IMR-90 (cell line): ENCODE measurements at regions not wholly inside any gene's neighbourhood (a gene's known extent, or its start where the extent isn't known, plus 50 kb on each side); places are given as distances from the start of the nearest gene placed in this dataset.

ENCODE experiments used
- ATAC-seq: fragments of 200-7000 bp; cut with Tn5 transposase; 2 replicates; pipeline ENCODE4 v1.9.1; 2020; ENCODE audit warnings: low read depth, mild to moderate bottlenecking, moderate library complexity
- BruUV-seq: library from RNA; stranded (reverse); fragments of 400-500 nt; replicated peaks from 2 replicates; lab custom pipeline; 2021; lab: Mats Ljungman, UMichigan
- CTCF ChIA-PET: fragments of 300-600 bp; formaldehyde crosslinking; extraction: SDS; loops from one replicate; lab custom pipeline; 2021; ENCODE audit warnings: antibody characterized with exemption; lab: Yijun Ruan, JAX
- POLR2A ChIA-PET: fragments of 300-600 bp; sonication (Branson Sonifier 250); formaldehyde crosslinking; loops from one replicate; lab custom pipeline; 2022; ENCODE audit warnings: antibody characterized with exemption; ENCODE audit not compliant: unreplicated experiment; lab: Charles Lee
- DNase-seq: peaks from one replicate; pipeline ENCODE4 v3.0.0; 2013
- H2AFZ ChIP-seq: replicated peaks from 2 replicates; pipeline ENCODE3; 2013; ENCODE audit warnings: low read length, mild to moderate bottlenecking; ENCODE audit not compliant: poor library complexity
- H2AK5ac ChIP-seq: 2 replicates; pipeline ENCODE4 v1.6.1; 2013; ENCODE audit warnings: low read depth, low read length, inconsistent platforms
- H2AK9ac ChIP-seq: replicated peaks from 2 replicates; pipeline ENCODE3; 2013; ENCODE audit warnings: mild to moderate bottlenecking, low read depth, low read length, moderate library complexity; ENCODE audit not compliant: poor library complexity
- H2BK120ac ChIP-seq: 2 replicates; pipeline ENCODE4 v1.6.1; 2013; ENCODE audit warnings: low read depth, low read length, inconsistent platforms
- H2BK15ac ChIP-seq: 3 replicates; pipeline ENCODE4 v1.6.1; 2013; ENCODE audit warnings: low read depth, low read length, inconsistent platforms
- H2BK20ac ChIP-seq: 2 replicates; pipeline ENCODE4 v1.6.1; 2013; ENCODE audit warnings: low read depth, mild to moderate bottlenecking, inconsistent platforms, low read length, moderate library complexity
- H2BK5ac ChIP-seq: 2 replicates; pipeline ENCODE4 v1.6.1; 2013; ENCODE audit warnings: mild to moderate bottlenecking, low read depth, low read length, inconsistent platforms; ENCODE audit not compliant: poor library complexity, severe bottlenecking
- H3K14ac ChIP-seq: replicated peaks from 2 replicates; pipeline ENCODE4 v1.6.1; 2013; ENCODE audit warnings: low read depth, low read length, inconsistent platforms
- H3K18ac ChIP-seq: 2 replicates; pipeline ENCODE4 v1.6.1; 2013; ENCODE audit warnings: low read depth, low read length, control low read depth
- H3K23ac ChIP-seq: 2 replicates; pipeline ENCODE4 v1.6.1; 2013; ENCODE audit warnings: low read depth, low read length, inconsistent platforms
- H3K27ac ChIP-seq: 2 replicates; pipeline ENCODE4 v1.5.1; 2013; ENCODE audit warnings: mild to moderate bottlenecking, control low read depth, low read length; ENCODE audit not compliant: insufficient read depth
- H3K27me3 ChIP-seq: 2 replicates; pipeline ENCODE4 v1.6.1; 2013; ENCODE audit warnings: low read length; ENCODE audit not compliant: control insufficient read depth, insufficient read depth
- H3K36me3 ChIP-seq: 2 replicates; pipeline ENCODE4 v1.6.1; 2013; ENCODE audit warnings: low read length, mixed read lengths; ENCODE audit not compliant: control insufficient read depth, insufficient read depth
- H3K4ac ChIP-seq: 2 replicates; pipeline ENCODE4 v1.6.1; 2013; ENCODE audit warnings: low read depth, low read length, inconsistent platforms
- H3K4me1 ChIP-seq: 2 replicates; pipeline ENCODE4 v1.6.1; 2013; ENCODE audit warnings: low read length, mixed read lengths; ENCODE audit not compliant: control insufficient read depth, insufficient read depth
- H3K4me2 ChIP-seq: 2 replicates; pipeline ENCODE4 v1.6.1; 2013; ENCODE audit warnings: low read depth, mild to moderate bottlenecking, control low read depth, low read length, moderate library complexity
- H3K4me3 ChIP-seq: 2 replicates; pipeline ENCODE4 v1.5.1; 2013; ENCODE audit warnings: low read depth, mild to moderate bottlenecking, control low read depth, low read length, moderate library complexity; ENCODE audit not compliant: insufficient read depth
- H3K56ac ChIP-seq: 2 replicates; pipeline ENCODE4 v1.6.1; 2013; ENCODE audit warnings: low read length, inconsistent platforms; ENCODE audit not compliant: insufficient read depth; ENCODE audit errors: extremely low read depth
- H3K79me1 ChIP-seq, 2 experiments: 2 replicates each; pipeline ENCODE4 v1.6.1; 2013; ENCODE audit warnings: low read length in 2 of 2, inconsistent platforms in 1 of 2, low read depth in 1 of 2
- H3K9ac ChIP-seq: 2 replicates; pipeline ENCODE4 v1.6.1; 2013; ENCODE audit warnings: low read depth, low read length, control low read depth
- H3K9me1 ChIP-seq: 2 replicates; pipeline ENCODE4 v1.6.1; 2013; ENCODE audit warnings: low read length, inconsistent platforms; ENCODE audit not compliant: insufficient read depth
- H3K9me3 ChIP-seq: 2 replicates; pipeline ENCODE4 v1.6.1; 2013; ENCODE audit warnings: low read length; ENCODE audit not compliant: control insufficient read depth, insufficient read depth
- H4K20me1 ChIP-seq: 2 replicates; pipeline ENCODE4 v1.6.1; 2013; ENCODE audit warnings: low read length, inconsistent platforms; ENCODE audit not compliant: insufficient read depth
- H4K5ac ChIP-seq: 2 replicates; pipeline ENCODE4 v1.6.1; 2013; ENCODE audit warnings: mild to moderate bottlenecking, low read depth, low read length, control low read depth
- H4K8ac ChIP-seq, 2 experiments: 2 replicates each; pipeline ENCODE4 v1.6.1; 2013; ENCODE audit warnings: low read depth in 2 of 2, low read length in 2 of 2, control low read depth in 1 of 2, inconsistent platforms in 1 of 2
- H4K91ac ChIP-seq: 2 replicates; pipeline ENCODE4 v1.6.1; 2013; ENCODE audit warnings: low read depth, low read length, inconsistent platforms; ENCODE audit not compliant: insufficient read depth
- BHLHE40 ChIP-seq: fragments of 150-350 bp; IDR thresholded peaks from 2 replicates; pipeline ENCODE4 v1.6.1; 2016; ENCODE audit warnings: mild to moderate bottlenecking, low read depth, low read length
- CEBPB ChIP-seq: IDR thresholded peaks from 2 replicates; pipeline ENCODE4 v1.6.1; 2012; ENCODE audit warnings: low read depth, low read length, improper control_type of control experiment
- CHD1 ChIP-seq: IDR thresholded peaks from 2 replicates; pipeline ENCODE4 v1.6.1; 2012; ENCODE audit warnings: low read depth, low read length, improper control_type of control experiment
- FOS ChIP-seq: fragments of 150-350 bp; IDR thresholded peaks from 2 replicates; pipeline ENCODE4 v1.6.1; 2016; ENCODE audit warnings: low read depth, low read length
- MAFK ChIP-seq: IDR thresholded peaks from 2 replicates; pipeline ENCODE4 v1.6.1; 2012; ENCODE audit warnings: low read depth, low read length, improper control_type of control experiment
- MXI1 ChIP-seq: IDR thresholded peaks from 2 replicates; pipeline ENCODE4 v1.6.1; 2012; ENCODE audit warnings: low read depth, mild to moderate bottlenecking, low read length, moderate library complexity, borderline replicate concordance
- NFE2L2 ChIP-seq: fragments of 150-350 bp; IDR thresholded peaks from 2 replicates; pipeline ENCODE4 v1.6.1; 2016; ENCODE audit warnings: low read depth, mild to moderate bottlenecking, low read length
- POLR2A ChIP-seq: IDR thresholded peaks from 2 replicates; pipeline ENCODE4 v1.6.1; 2012; ENCODE audit warnings: mild to moderate bottlenecking, low read depth, low read length
- RAD21 ChIP-seq: IDR thresholded peaks from 2 replicates; pipeline ENCODE4 v1.6.1; 2012; ENCODE audit warnings: low read length, improper control_type of control experiment
- RCOR1 ChIP-seq: IDR thresholded peaks from 2 replicates; pipeline ENCODE4 v1.6.1; 2012; ENCODE audit warnings: mild to moderate bottlenecking, low read length, improper control_type of control experiment; ENCODE audit not compliant: insufficient replicate concordance
- RFX5 ChIP-seq: IDR thresholded peaks from 2 replicates; pipeline ENCODE4 v1.8.0; 2012; ENCODE audit warnings: low read depth, mild to moderate bottlenecking, low read length, moderate library complexity
- USF2 ChIP-seq: fragments of 150-350 bp; IDR thresholded peaks from 2 replicates; pipeline ENCODE4 v1.6.1; 2017; ENCODE audit warnings: mild to moderate bottlenecking, antibody characterized with exemption, low read length, low read depth
- WGBS, 2 experiments: methylation state at CpG; one replicate each; pipeline versions ENCODE4 v1.1.5 to v1.1.7; 2013; ENCODE audit warnings: missing lambda C conversion rate in 2 of 2; ENCODE audit not compliant: insufficient read length in 1 of 2; ENCODE audit errors: extremely low coverage in 2 of 2; 5-methylcytosine and 5-hydroxymethylcytosine counted together
- dilution Hi-C: fragments of 300-500 bp; cut with HindIII; formaldehyde crosslinking; loops from one replicate; pipeline ENCODE4 v1.14.3; 2018; ENCODE audit warnings: low sequenced_read_pairs; ENCODE audit not compliant: unreplicated experiment
- in situ Hi-C: fragments of 300-500 bp; cut with MboI; formaldehyde crosslinking; loops from 3 replicates; pipeline ENCODE4 v1.14.3; 2019; ENCODE audit warnings: low sequenced_read_pairs, inconsistent platforms, mixed read lengths
- intact Hi-C: fragments of 100-400 bp; cut with micrococcal nuclease; formaldehyde crosslinking; loops from 2 replicates; pipeline ENCODE4 v1.10.0; 2022
- TF ChIP-seq, protein P1 (sequence below): conservative IDR thresholded peaks from 2 replicates; pipeline ENCODE4 v1.5.1; 2012; ENCODE audit warnings: mild to moderate bottlenecking, low read depth, low read length, improper control_type of control experiment
- TF ChIP-seq, protein P2 (sequence below): fragments of 150-350 bp; IDR thresholded peaks from 2 replicates; pipeline ENCODE4 v1.6.1; 2016; ENCODE audit warnings: low read depth, mild to moderate bottlenecking, low read length, moderate library complexity, borderline replicate concordance

GRCh38 chr12:111126331-111126730 lies 206.0 kb upstream of the MYL2 start:
- no peak overlapping the region for H3K9ac ChIP-seq
- no peak overlapping the region for H4K5ac ChIP-seq
- no peaks in the 10 kb centered on the region for H3K36me3 ChIP-seq
- no peaks in the 10 kb centered on the region for H4K20me1 ChIP-seq
- no peaks in the 10 kb centered on the region for H3K9me1 ChIP-seq
- ChIA-PET POLR2A (no interaction called here), CTCF (no interaction called here)
- H3K18ac ChIP-seq: no peak overlapping the region
- dilution Hi-C loops: no loop called here
- H3K4me1 ChIP-seq: no peaks in the 10 kb centered on the region
- no peak overlapping the region for H2BK20ac ChIP-seq
- no peak overlapping the region for H3K4me3 ChIP-seq
- 0% methylated on average over 1 of the region's 2 CpGs; no CpG with 5 or more reads in 1 of the 2 experiments for WGBS, 2 experiments
- H3K23ac ChIP-seq: no peak overlapping the region
- DNase-seq: no peak
- TF ChIP-seq MXI1 (no peak), RAD21 (no peak), RCOR1 (no peak), POLR2A (no peak), MAFK (no peak), RFX5 (no peak), FOS (no peak), CEBPB (no peak), CHD1 (no peak), NFE2L2 (no peak), USF2 (no peak), BHLHE40 (no peak)
- TF ChIP-seq, protein P1, sequence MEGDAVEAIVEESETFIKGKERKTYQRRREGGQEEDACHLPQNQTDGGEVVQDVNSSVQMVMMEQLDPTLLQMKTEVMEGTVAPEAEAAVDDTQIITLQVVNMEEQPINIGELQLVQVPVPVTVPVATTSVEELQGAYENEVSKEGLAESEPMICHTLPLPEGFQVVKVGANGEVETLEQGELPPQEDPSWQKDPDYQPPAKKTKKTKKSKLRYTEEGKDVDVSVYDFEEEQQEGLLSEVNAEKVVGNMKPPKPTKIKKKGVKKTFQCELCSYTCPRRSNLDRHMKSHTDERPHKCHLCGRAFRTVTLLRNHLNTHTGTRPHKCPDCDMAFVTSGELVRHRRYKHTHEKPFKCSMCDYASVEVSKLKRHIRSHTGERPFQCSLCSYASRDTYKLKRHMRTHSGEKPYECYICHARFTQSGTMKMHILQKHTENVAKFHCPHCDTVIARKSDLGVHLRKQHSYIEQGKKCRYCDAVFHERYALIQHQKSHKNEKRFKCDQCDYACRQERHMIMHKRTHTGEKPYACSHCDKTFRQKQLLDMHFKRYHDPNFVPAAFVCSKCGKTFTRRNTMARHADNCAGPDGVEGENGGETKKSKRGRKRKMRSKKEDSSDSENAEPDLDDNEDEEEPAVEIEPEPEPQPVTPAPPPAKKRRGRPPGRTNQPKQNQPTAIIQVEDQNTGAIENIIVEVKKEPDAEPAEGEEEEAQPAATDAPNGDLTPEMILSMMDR: no peak
- TF ChIP-seq, protein P2, sequence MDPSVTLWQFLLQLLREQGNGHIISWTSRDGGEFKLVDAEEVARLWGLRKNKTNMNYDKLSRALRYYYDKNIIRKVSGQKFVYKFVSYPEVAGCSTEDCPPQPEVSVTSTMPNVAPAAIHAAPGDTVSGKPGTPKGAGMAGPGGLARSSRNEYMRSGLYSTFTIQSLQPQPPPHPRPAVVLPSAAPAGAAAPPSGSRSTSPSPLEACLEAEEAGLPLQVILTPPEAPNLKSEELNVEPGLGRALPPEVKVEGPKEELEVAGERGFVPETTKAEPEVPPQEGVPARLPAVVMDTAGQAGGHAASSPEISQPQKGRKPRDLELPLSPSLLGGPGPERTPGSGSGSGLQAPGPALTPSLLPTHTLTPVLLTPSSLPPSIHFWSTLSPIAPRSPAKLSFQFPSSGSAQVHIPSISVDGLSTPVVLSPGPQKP: no peak
- H2AFZ ChIP-seq: no peak overlapping the region
- no peak overlapping the region for H4K91ac ChIP-seq
- no peak overlapping the region for H2AK9ac ChIP-seq
- H3K4me2 ChIP-seq: no peak overlapping the region
- H3K27ac ChIP-seq: no peak overlapping the region
- no peak overlapping the region for H2BK15ac ChIP-seq
- no peak overlapping the region for H2AK5ac ChIP-seq
- H3K79me1 ChIP-seq: no peaks in the 10 kb centered on the region
- no peak for ATAC-seq
- H4K8ac ChIP-seq: no peak overlapping the region
- no peaks in the 10 kb centered on the region for H3K9me3 ChIP-seq
- no peak overlapping the region for H3K4ac ChIP-seq
- in situ Hi-C loops: no loop called here
- no TSS peak for BruUV-seq
- H3K27me3 ChIP-seq: peaks cover 2% of the 10 kb centered on the region; the same call in 1 of the 2 replicates
- no peak overlapping the region for H2BK5ac ChIP-seq
- intact Hi-C loops: no loop called here
- no peak overlapping the region for H3K14ac ChIP-seq
- no peak overlapping the region for H3K56ac ChIP-seq
- no peak overlapping the region for H2BK120ac ChIP-seq
